Mammary epithelial cell (primary cell): ENCODE measurements at regions not wholly inside any gene's neighbourhood (a gene's known extent, or its start where the extent isn't known, plus 50 kb on each side); places are given as distances from the start of the nearest gene placed in this dataset.

Experiments used
- CTCF ChIP-seq, 2 donors: IDR thresholded peaks in 1 of 2; conservative IDR thresholded peaks in 1 of 2; 2 replicates each; pipeline ENCODE4 v1.5.1; 2011 to 2012; ENCODE audit warnings: inconsistent platforms in 2 of 2, low read length in 2 of 2, mild to moderate bottlenecking in 2 of 2, control low read depth in 1 of 2, low read depth in 1 of 2; ENCODE audit not compliant: insufficient read depth in 1 of 2; ENCODE audit errors: extremely low read depth in 1 of 2
- EZH2 ChIP-seq: IDR thresholded peaks from 2 replicates; pipeline ENCODE4 v1.6.1; 2012; ENCODE audit warnings: low read length, inconsistent platforms, borderline replicate concordance

DNA sequence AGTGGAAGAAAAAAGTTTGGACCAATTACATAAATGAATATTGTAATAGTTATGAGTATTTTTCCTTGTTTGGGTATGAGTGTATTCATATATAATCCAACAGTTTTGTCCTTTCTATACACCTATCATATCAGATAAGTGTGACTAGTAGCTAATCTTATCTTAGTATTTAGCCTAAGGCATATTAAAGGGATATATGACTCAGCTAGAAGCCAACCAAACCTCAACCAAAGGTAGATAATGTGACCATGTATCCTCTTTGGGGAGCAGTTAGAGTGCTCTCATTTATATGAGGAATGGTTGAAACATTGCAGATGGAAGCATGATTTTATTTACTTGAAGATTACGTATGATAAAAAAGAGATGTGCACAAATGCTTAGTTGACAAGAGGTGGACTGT lies 370.0 kb upstream of the CTNND2 start:
- TF ChIP-seq CTCF (conservative IDR thresholded peaks at IDR 0.05 in 1 of 2, IDR thresholded peaks at IDR 0.05 in 1 of 2; ENCODE audit: extremely low read depth in 1 of 2, insufficient read depth in 1 of 2, low read depth in 1 of 2, low read length in 2 of 2) (no peak), EZH2 (no peak)
